Femur (tissue), 1 donor: ENCODE measurements at regions not wholly inside any gene's neighbourhood (a gene's known extent, or its start where the extent isn't known, plus 50 kb on each side); places are given as distances from the start of the nearest gene placed in this dataset.
A peak's percentile ranks its signal among the peaks of the same experiment; 100 is the strongest.

ENCODE experiments used
- DNase-seq: peaks from one replicate; pipeline ENCODE4 v3.0.0-alpha.2; 2017

GRCh38 chr12:14257734-14258574 is 107.5 kb upstream of the ATF7IP start:
- DNase-seq, result peak; percentile 97

DNA sequence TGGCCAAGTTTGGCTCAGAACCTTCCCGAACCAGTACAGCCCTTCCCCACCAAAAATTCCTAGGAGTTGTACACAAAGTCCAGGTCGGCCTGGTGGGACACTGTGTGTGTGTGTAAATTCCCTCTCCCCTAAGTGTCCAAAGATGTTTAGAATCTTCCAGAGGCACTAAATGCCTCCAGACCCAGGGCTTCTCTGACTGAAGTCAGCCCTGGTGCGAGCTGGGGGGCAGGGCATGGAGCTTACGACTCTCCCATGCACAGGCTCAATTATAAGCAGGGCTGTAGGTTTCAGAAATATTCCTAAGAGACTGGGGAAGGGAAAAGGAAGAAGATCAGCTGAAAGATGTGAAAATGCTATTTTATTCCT is 106.9 kb upstream of the ATF7IP start:
- peak; percentile 59 for DNase-seq

GRCh38 chr12:14259481-14260010 is 105.9 kb upstream of the ATF7IP start:
- DNase-seq, result no peak

- peak; percentile 92 for DNase-seq
These were observed 105.2 kb upstream of the ATF7IP start for GRCh38 chr12:14260011-14260993.

DNA sequence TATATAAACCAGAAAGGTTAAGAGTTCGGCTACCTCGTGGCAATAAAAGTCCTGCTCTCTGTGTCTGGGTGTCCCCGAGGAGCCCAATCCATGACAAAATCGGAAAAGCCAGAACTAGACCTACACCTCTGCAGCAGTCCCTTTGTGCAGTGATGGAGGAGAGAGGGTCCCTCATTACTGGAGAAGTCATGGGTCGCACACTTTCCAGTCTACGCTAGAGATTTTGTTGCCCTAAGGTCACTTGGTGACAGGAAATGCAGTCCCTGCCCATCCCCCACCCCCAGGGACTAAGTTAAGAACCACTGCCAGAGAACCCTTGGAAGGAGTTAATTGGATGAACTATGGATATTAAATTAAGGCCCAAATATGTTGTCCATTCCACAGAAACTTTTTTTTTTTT is 104.4 kb upstream of the ATF7IP start:
- no peak for DNase-seq

GRCh38 chr12:14261861-14262260 is 103.6 kb upstream of the ATF7IP start:
- no peak for DNase-seq

DNA sequence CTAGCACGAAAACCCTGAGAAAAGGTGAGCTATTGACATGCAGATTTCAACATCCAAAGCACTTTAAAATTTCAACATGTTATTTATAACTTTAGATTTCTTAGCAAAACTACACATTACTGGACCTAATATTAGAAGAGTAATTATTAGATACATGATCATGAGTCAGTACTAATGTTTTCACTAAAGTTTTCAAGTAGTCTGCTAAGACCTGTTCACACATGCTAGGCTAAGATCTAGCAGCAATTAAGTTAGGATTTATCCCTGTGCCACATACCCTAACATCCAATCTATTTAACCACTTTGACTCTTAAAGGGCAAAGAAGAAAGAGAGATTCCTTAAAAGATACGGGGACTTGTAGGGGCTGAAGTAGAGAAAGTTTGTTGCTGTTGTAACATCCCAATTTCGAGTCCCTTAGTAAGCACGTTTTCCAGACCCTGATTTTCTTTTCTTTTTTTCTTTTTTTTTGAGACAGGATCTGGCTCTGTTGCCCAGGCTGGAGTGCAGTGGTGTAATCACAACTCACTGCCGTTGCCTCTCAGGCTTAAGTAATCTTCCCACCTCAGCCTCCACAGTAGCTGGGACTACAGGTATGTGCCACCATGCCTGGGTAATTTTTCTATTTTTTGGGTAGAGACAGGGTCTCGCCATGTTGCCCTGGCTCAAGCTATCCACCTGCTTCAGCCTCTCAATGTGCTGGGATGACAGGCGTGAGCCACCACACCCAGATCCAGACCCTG is 102.5 kb upstream of the ATF7IP start:
- no peak for DNase-seq

- DNase-seq, result no peak
These were observed 101.7 kb upstream of the ATF7IP start for GRCh38 chr12:14263742-14264141.

DNA sequence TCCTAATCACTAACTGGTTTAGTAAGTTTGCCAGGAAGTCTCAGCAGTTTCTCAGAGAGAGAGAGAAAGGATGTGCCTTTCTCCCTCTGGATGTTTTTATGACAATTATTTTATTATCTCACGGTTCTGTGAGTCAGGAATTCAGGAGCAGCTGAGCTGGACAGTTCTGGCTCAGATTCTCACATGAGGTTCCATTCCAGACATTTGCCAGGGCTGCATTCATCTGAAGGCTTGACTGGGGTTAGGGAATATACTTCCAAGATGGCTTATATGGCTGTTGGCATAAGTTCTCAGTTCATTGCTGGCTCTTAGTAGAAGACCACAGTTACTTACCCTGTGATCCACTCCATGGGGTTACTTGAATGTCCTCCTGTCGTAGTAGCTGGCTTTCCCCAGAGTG is 101.2 kb upstream of the ATF7IP start:
- no peak for DNase-seq

DNA sequence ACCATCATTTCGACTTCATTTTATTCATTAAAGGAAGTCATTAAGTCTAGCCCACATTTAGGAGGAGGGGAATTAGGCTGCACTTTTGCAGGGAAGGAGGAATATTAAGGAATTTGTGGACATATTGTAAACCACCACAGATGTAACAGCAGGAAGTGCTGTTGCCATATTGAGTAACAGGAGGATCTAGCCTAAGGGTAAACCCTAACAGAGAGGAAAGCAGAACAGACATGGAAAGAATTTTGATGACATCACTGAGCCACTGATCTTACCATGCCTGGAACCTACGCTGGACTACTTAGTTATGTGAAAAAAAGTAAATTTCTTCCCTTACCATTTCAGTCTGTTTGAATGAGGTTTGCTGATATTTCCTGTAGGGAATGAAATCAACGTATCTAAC is 100.7 kb upstream of the ATF7IP start:
- DNase-seq, result no peak

DNA sequence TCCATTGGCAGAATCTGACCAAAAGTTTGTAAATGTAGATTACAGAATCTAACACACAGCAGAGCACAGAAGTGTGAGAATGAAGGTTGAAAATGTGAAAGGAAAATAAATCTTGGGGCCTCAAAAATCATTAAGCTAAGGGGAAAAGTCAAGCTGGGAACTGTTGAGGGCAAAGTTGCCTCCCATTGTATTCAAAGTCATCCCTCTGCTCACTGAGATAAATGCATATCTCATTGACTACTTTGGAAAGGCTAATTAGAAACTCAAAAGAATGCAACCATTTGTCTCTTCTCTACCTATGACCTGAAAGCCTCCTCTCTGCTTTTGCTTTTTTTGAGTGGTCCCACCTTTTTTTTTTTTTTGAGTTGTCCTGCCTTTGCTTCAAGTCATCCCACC is 97.4 kb upstream of the ATF7IP start:
- DNase-seq, result no peak

GRCh38 chr12:14270392-14270791 is 95.1 kb upstream of the ATF7IP start:
- DNase-seq, result no peak

DNA sequence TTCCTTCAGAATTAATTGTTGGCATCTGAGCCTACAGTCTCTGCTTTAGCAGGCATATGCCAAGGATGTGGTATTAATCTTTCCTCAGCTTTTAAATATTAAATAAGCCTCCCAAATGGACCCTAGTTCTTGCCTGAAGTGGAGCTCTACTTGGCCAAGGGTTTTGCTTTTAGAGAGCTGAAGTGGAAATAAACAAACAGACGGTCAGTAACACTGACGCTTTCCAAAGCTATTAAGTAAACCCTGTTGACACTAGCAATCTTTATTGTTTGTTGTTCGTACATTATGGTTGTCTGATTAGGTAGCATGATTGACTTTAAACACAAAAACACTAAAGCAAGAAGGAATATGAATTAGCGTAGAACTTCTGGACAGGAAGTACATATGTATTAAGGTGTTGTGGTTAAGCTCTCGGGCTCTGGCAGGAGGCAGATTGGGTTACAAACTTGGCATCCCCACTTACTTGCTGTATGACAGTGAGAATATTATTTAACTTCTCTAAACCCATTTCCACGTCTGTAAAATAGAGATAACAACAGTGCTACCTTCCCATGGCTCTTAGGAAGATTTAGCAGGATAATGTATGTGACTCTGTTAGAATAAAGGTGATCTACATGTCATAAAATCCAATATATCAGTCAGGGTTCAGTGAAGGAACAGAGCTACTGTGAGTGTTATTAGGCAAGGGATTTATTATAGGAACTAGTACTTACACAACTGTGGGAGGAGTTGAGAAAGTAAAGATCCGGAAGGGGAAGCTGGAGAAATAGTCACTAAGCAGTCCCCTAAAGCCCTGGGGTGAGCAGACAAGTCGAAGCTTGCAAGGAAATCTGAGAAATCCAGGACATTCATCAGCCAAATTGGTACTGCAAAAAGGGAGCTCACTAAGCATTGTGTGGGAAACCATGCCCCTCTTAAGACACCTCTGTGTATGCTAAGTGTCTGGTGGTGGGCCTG is 92.2 kb upstream of the ATF7IP start:
- DNase-seq, result no peak

GRCh38 chr12:14273913-14274311 is 91.6 kb upstream of the ATF7IP start:
- DNase-seq, result no peak

DNA sequence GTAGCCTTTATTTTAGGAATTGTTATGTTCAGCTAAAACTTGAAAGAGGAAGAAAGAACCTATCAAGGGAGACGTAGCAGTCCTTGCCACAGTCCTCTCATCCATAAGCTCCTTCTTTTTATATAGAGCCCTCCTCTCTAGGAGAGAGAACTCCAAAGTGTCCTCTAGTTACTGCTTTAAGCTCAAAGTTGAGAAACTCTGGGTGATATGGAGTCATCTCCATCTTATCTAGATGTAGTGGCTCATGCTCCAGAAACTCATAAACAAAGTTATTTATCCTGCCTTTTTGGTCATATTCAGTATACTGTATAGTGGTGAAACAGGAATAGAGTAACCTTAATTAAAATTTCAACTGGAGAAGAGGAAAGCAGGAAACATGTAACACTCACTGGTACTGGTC is 90.4 kb upstream of the ATF7IP start:
- DNase-seq, result no peak

DNA sequence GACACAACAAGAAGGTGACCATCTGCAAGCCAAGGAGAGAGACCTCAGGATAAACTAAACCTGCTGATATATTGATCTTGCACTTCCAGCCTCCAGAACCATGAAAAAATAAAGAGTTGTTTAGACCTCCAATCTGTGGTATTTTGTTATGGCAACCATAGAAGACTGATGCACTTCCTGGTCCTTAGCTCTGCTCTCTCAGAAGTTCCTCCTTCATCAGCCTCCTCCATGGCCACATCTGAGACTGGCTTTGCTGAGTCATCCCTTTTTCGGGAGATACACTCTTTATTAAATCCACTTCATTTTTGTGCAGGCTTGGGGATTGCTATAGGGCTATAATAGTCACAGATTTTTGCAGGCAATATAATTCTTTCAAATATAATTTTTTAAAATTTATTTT is 89.6 kb upstream of the ATF7IP start:
- DNase-seq, result no peak

- no peak for DNase-seq
These were observed 87.1 kb upstream of the ATF7IP start for GRCh38 chr12:14278294-14278953.

GRCh38 chr12:14279845-14280244 is 85.6 kb upstream of the ATF7IP start:
- DNase-seq, result no peak

DNA sequence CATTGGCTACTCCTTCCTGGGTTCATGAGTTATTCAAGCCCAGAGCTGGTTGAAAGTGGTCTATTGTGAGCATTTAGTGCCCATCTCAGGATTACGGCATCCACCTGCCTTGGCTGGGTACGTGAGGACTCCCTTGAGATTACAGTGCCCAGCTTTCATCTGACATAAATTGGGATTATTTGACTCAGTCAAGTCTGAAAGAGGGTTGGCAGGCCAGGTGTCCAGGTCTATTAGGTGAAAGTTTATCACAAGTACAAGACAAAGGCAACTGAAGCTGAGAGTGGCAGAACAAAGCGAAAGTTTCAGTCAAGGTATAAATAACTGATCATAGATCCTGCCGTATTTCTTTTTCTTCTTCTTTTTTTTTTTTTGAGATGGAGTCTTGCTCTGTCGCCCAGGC is 84.6 kb upstream of the ATF7IP start:
- no peak for DNase-seq

GRCh38 chr12:14281539-14281938 is 83.9 kb upstream of the ATF7IP start:
- DNase-seq, result no peak

- no peak for DNase-seq
These were observed 81.9 kb upstream of the ATF7IP start for GRCh38 chr12:14283489-14284144.
